ENCODE measurements at regions not wholly inside any gene's neighbourhood (a gene's known extent, or its start where the extent isn't known, plus 50 kb on each side); places are given as distances from the start of the nearest gene placed in this dataset.

GRCh38 chr1:209427277-209427676 is 156.2 kb upstream of the CAMK1G start:
- no peaks in the 10 kb centered on the region for H3K79me2 ChIP-seq (ENCODE audit: insufficient read depth, low read length)
- H4K20me1 ChIP-seq (ENCODE audit: low read depth, low read length) = no peaks in the 10 kb centered on the region
- no peaks in the 10 kb centered on the region for H3K36me3 ChIP-seq (ENCODE audit: low read length)
- no peak overlapping the region for H3K4me3 ChIP-seq (ENCODE audit: insufficient read depth, low read length, poor library complexity, severe bottlenecking)
- H3K27ac ChIP-seq (ENCODE audit: low read depth, low read length) = no peak overlapping the region
- no peak overlapping the region for H3K4me2 ChIP-seq (ENCODE audit: low read depth, low read length, poor library complexity, severe bottlenecking)
- no peaks in the 10 kb centered on the region for H3K9me3 ChIP-seq (ENCODE audit: insufficient read depth, low read length)
- no peaks in the 10 kb centered on the region for H3K27me3 ChIP-seq (ENCODE audit: low read length)
- no peaks in the 10 kb centered on the region for H3K9me2 ChIP-seq (replicated peaks; ENCODE audit: insufficient read depth, low read length)
- no peak overlapping the region for H3K9ac ChIP-seq (ENCODE audit: low read length)
- H2AFZ ChIP-seq (ENCODE audit: low read depth, low read length, severe bottlenecking) = no peak overlapping the region
- H3F3A ChIP-seq (ENCODE audit: insufficient read depth) = no peaks in the 10 kb centered on the region
- TF ChIP-seq EZH2phosphoT487 (conservative IDR thresholded peaks at IDR 0.05; ENCODE audit: low read length) (no peak), CTCF (IDR thresholded peaks at IDR 0.05; ENCODE audit: insufficient read depth, low read length, poor library complexity, severe bottlenecking) (no peak)

- no peaks in the 10 kb centered on the region for H3K9me3 ChIP-seq (ENCODE audit: insufficient read depth, low read length)
- no peaks in the 10 kb centered on the region for H3K36me3 ChIP-seq (ENCODE audit: low read length)
- H3K79me2 ChIP-seq (ENCODE audit: insufficient read depth, low read length) = no peaks in the 10 kb centered on the region
- no peaks in the 10 kb centered on the region for H4K20me1 ChIP-seq (ENCODE audit: low read depth, low read length)
- no peaks in the 10 kb centered on the region for H3F3A ChIP-seq (ENCODE audit: insufficient read depth)
- no peak overlapping the region for H3K4me2 ChIP-seq (ENCODE audit: low read depth, low read length, poor library complexity, severe bottlenecking)
- no peak overlapping the region for H3K9ac ChIP-seq (ENCODE audit: low read length)
- no peak overlapping the region for H3K27ac ChIP-seq (ENCODE audit: low read depth, low read length)
- H2AFZ ChIP-seq (ENCODE audit: low read depth, low read length, severe bottlenecking) = no peak overlapping the region
- H3K4me3 ChIP-seq (ENCODE audit: insufficient read depth, low read length, poor library complexity, severe bottlenecking) = no peak overlapping the region
- no peaks in the 10 kb centered on the region for H3K27me3 ChIP-seq (ENCODE audit: low read length)
- H3K9me2 ChIP-seq (replicated peaks; ENCODE audit: insufficient read depth, low read length) = no peaks in the 10 kb centered on the region
- TF ChIP-seq EZH2phosphoT487 (conservative IDR thresholded peaks at IDR 0.05; ENCODE audit: low read length) (no peak), CTCF (IDR thresholded peaks at IDR 0.05; ENCODE audit: insufficient read depth, low read length, poor library complexity, severe bottlenecking) (no peak)
Measured at GRCh38 chr1:209427811-209428210, 155.7 kb upstream of the CAMK1G start.

- Histone ChIP-seq H3K9me2 (replicated peaks; ENCODE audit: insufficient read depth, low read length) (no peaks in the 10 kb centered on the region), H3K9ac (ENCODE audit: low read length) (no peak overlapping the region), H3K36me3 (ENCODE audit: low read length) (no peaks in the 10 kb centered on the region), H3K79me2 (ENCODE audit: insufficient read depth, low read length) (no peaks in the 10 kb centered on the region), H3K27me3 (ENCODE audit: low read length) (no peaks in the 10 kb centered on the region), H3K4me3 (ENCODE audit: insufficient read depth, low read length, poor library complexity, severe bottlenecking) (no peak overlapping the region), H3K4me2 (ENCODE audit: low read depth, low read length, poor library complexity, severe bottlenecking) (no peak overlapping the region), H3F3A (ENCODE audit: insufficient read depth) (no peaks in the 10 kb centered on the region), H2AFZ (ENCODE audit: low read depth, low read length, severe bottlenecking) (no peak overlapping the region), H3K27ac (ENCODE audit: low read depth, low read length) (no peak overlapping the region), H4K20me1 (ENCODE audit: low read depth, low read length) (no peaks in the 10 kb centered on the region), H3K9me3 (ENCODE audit: insufficient read depth, low read length) (no peaks in the 10 kb centered on the region)
- TF ChIP-seq EZH2phosphoT487 (conservative IDR thresholded peaks at IDR 0.05; ENCODE audit: low read length) = no peak
- TF ChIP-seq CTCF (IDR thresholded peaks at IDR 0.05; ENCODE audit: insufficient read depth, low read length, poor library complexity, severe bottlenecking) = no peak
Measured at GRCh38 chr1:209428241-209428921, 155.1 kb upstream of the CAMK1G start.

Measured in SU-DHL-6 (cell line).